Ishikawa (cell line): ENCODE measurements at regions not wholly inside any gene's neighbourhood (a gene's known extent, or its start where the extent isn't known, plus 50 kb on each side); places are given as distances from the start of the nearest gene placed in this dataset.

Experiments
- CEBPB ChIP-seq: IDR thresholded peaks from 2 replicates; pipeline ENCODE4 v1.6.1; 2012
- CREB1 ChIP-seq: IDR thresholded peaks from 2 replicates; pipeline ENCODE4 v1.6.1; 2012; ENCODE audit warnings: low read depth
- EGR1 ChIP-seq: IDR thresholded peaks from 2 replicates; pipeline ENCODE4 v1.6.1; 2012
- EP300 ChIP-seq: IDR thresholded peaks from 2 replicates; pipeline ENCODE4 v1.6.1; 2012; ENCODE audit warnings: borderline replicate concordance
- FOXM1 ChIP-seq: IDR thresholded peaks from 2 replicates; pipeline ENCODE4 v1.6.1; 2012; ENCODE audit warnings: low read depth, borderline replicate concordance
- NFIC ChIP-seq: IDR thresholded peaks from 2 replicates; pipeline ENCODE4 v1.6.1; 2012
- RAD21 ChIP-seq: IDR thresholded peaks from 2 replicates; pipeline ENCODE4 v1.6.1; 2012; ENCODE audit warnings: low read depth
- REST ChIP-seq: IDR thresholded peaks from 2 replicates; pipeline ENCODE4 v1.6.1; 2012; ENCODE audit warnings: low read depth, mild to moderate bottlenecking
- TAF1 ChIP-seq: IDR thresholded peaks from 2 replicates; pipeline ENCODE4 v1.6.1; 2012; ENCODE audit warnings: low read depth, mild to moderate bottlenecking
- TCF12 ChIP-seq: IDR thresholded peaks from 2 replicates; pipeline ENCODE4 v1.6.1; 2012; ENCODE audit warnings: low read depth
- TEAD4 ChIP-seq: IDR thresholded peaks from 2 replicates; pipeline ENCODE4 v1.6.1; 2012
- YY1 ChIP-seq: IDR thresholded peaks from 2 replicates; pipeline ENCODE4 v1.6.1; 2012; ENCODE audit warnings: low read depth
- ZBTB7A ChIP-seq: IDR thresholded peaks from 2 replicates; pipeline ENCODE4 v1.6.1; 2012; ENCODE audit warnings: low read depth
- TF ChIP-seq, protein P1 (sequence below): IDR thresholded peaks from 2 replicates; pipeline ENCODE4 v1.6.1; 2012
- TF ChIP-seq, protein P2 (sequence below): IDR thresholded peaks from 2 replicates; pipeline ENCODE4 v1.6.1; 2012

DNA sequence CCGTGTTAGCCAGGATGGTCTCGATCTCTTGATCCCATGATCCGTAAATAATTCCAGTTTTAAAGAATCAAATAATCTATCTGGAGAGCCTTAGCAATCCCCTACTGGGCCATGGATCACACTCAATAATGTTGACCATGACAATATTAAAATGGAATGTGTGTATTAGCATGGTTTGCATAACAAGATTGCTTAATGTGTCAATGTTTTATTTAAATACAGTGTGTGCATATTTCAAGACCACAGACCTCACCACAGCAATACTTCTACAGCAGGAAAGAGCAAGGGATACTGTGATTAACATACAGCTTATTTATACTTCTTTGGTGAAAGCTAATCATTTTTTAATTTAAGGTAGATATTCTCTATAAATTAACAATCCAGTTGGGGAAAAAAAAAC, 470.4 kb downstream of the TFAP2B start:
- no peak for TF ChIP-seq TCF12
- TF ChIP-seq EP300: no peak
- TF ChIP-seq, protein P1, sequence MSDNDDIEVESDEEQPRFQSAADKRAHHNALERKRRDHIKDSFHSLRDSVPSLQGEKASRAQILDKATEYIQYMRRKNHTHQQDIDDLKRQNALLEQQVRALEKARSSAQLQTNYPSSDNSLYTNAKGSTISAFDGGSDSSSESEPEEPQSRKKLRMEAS: no peak
- no peak for TF ChIP-seq RAD21
- TF ChIP-seq REST: no peak
- TF ChIP-seq YY1: no peak
- no peak for TF ChIP-seq TEAD4
- no peak for TF ChIP-seq NFIC
- no peak for TF ChIP-seq TAF1
- TF ChIP-seq CEBPB: no peak
- no peak for TF ChIP-seq EGR1
- TF ChIP-seq FOXM1: no peak
- TF ChIP-seq ZBTB7A: no peak
- TF ChIP-seq CREB1: no peak
- TF ChIP-seq, protein P2, sequence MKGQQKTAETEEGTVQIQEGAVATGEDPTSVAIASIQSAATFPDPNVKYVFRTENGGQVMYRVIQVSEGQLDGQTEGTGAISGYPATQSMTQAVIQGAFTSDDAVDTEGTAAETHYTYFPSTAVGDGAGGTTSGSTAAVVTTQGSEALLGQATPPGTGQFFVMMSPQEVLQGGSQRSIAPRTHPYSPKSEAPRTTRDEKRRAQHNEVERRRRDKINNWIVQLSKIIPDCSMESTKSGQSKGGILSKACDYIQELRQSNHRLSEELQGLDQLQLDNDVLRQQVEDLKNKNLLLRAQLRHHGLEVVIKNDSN: no peak

DNA sequence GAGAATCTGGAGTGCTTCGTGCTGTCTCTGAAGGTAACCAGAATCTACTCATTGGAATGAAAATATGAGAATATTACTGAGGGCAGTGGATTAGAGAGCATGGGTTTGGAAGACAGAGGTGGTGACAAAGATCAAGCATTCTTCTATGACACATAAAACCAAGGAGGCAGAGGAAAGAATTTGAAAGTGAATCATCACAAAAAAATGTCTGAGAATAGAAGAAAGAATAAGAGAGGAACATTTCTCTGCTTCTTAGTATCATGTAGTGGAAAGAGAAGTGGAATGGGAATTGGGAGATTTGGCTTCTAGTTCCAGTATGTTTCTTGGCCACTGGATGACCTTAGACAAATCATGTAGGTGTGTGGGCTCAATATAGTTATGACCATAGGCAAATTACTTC, 474.0 kb downstream of the TFAP2B start:
- TF ChIP-seq, protein P2: no peak

DNA sequence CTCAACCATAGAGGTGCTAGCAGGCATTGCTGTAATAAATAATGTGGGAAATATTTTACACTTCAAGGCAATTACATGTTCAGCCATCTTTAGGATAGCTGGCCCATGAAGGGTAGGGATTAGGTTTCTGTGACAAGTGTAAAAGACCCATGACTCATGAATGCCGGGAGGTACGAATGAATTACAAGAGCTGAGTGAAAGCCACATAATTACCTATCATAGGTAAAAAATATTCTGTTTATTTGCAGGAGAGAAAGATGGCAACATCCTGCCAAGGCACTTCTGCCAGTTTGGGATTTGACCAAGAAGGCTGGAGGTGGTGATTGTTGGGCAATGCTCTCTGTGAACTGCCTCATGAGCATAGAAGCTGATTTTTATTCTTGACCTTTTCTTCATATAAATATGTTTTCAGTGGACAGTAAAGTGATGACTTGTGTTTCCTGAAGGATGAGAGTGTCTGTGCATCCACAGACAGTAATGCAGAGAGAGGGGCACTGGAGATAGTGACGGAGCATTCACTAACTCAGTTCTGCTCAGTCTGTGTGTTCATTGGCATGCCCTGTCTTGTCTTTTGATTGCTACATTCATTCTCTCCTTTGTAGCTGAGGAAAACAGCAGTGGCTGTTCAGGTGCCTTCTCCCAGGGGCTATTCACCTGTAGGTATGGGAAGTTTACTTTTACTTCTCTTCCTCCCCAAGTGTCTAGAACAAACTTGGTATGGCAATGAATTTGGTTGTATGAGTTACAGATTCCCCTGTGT, 481.1 kb downstream of the TFAP2B start:
- TF ChIP-seq TEAD4: no peak
- TF ChIP-seq, protein P1: no peak
- no peak for TF ChIP-seq REST
- TF ChIP-seq ZBTB7A: no peak
- TF ChIP-seq YY1: no peak
- TF ChIP-seq, protein P2: no peak
- TF ChIP-seq NFIC: no peak
- TF ChIP-seq TAF1: no peak
- no peak for TF ChIP-seq CEBPB
- no peak for TF ChIP-seq TCF12
- TF ChIP-seq EP300: no peak
- no peak for TF ChIP-seq FOXM1

- TF ChIP-seq REST (no peak), TEAD4 (no peak), RAD21 (no peak), TAF1 (no peak), ZBTB7A (no peak), EGR1 (no peak), TCF12 (no peak), YY1 (no peak), FOXM1 (no peak), EP300 (no peak), CREB1 (no peak), NFIC (no peak), CEBPB (no peak)
- TF ChIP-seq, protein P1: no peak
- TF ChIP-seq, protein P2: no peak
Measured at GRCh38 chr6:51300510-51300909, 481.8 kb downstream of the TFAP2B start.
